ENCODE measurements at regions not wholly inside any gene's neighbourhood (a gene's known extent, or its start where the extent isn't known, plus 50 kb on each side); places are given as distances from the start of the nearest gene placed in this dataset.

DNA sequence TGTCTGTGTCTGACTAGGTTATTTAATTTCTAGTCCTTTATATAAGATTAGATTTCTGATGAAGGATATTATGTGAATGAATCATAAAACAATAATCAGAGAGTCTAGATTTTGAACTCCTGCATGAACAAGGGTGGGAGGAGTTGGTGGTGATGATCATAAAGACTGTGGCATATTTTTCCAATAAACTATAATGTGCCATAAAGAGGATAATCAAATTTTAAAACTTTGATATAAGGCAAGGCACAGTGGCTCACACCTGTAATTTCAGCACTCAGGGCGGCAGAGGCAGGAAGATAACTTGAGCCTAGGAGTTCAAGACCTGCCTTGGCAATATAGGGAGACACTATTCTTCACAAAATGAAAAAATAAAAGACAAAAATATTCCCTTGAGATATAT, 473.3 kb downstream of the GABRG1 start:
- H3K27ac Mint-ChIP-seq (ENCODE audit: unreplicated experiment): no peak overlapping the region
- H3K4me1 Mint-ChIP-seq: no peaks in the 10 kb centered on the region
- no peak for DNase-seq (ENCODE audit: low read depth, low spot score)
- peaks cover 2% of the 10 kb centered on the region for H3K9me3 Mint-ChIP-seq
- H3K27me3 Mint-ChIP-seq (ENCODE audit: low read depth): no peaks in the 10 kb centered on the region
- H3K4me3 Mint-ChIP-seq: no peak overlapping the region
- TF ChIP-seq, protein P1, sequence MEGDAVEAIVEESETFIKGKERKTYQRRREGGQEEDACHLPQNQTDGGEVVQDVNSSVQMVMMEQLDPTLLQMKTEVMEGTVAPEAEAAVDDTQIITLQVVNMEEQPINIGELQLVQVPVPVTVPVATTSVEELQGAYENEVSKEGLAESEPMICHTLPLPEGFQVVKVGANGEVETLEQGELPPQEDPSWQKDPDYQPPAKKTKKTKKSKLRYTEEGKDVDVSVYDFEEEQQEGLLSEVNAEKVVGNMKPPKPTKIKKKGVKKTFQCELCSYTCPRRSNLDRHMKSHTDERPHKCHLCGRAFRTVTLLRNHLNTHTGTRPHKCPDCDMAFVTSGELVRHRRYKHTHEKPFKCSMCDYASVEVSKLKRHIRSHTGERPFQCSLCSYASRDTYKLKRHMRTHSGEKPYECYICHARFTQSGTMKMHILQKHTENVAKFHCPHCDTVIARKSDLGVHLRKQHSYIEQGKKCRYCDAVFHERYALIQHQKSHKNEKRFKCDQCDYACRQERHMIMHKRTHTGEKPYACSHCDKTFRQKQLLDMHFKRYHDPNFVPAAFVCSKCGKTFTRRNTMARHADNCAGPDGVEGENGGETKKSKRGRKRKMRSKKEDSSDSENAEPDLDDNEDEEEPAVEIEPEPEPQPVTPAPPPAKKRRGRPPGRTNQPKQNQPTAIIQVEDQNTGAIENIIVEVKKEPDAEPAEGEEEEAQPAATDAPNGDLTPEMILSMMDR (conservative IDR thresholded peaks at IDR 0.05): no peak
- H3K36me3 Mint-ChIP-seq (ENCODE audit: low read depth): peaks cover 3% of the 10 kb centered on the region

DNA sequence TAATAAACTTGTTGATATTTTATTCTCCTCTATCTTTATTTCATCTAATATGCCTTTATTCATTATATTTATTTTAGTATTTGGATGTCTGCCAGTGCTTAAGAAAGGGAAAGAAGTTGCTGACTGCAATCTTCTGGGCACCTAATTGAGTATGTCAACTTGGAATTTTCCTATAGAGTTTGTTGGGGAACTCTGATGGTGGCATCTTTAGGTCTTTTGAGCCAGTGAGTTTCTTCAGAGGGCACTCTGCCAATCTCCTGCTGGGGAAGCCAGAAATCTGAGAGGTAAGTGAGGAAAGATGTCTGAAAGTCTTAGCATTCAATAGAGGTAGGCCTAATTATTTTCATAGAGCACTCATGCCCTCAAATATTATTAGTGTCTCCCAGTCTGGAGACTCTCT, 475.0 kb downstream of the GABRG1 start:
- TF ChIP-seq, protein P1 (conservative IDR thresholded peaks at IDR 0.05): no peak
- Mint-ChIP-seq H3K27me3 (ENCODE audit: low read depth) (no peaks in the 10 kb centered on the region), H3K27ac (ENCODE audit: unreplicated experiment) (no peak overlapping the region), H3K36me3 (ENCODE audit: low read depth) (no peaks in the 10 kb centered on the region), H3K9me3 (peaks cover 2% of the 10 kb centered on the region), H3K4me1 (no peaks in the 10 kb centered on the region), H3K4me3 (no peak overlapping the region)
- DNase-seq (ENCODE audit: low read depth, low spot score): no peak

DNA sequence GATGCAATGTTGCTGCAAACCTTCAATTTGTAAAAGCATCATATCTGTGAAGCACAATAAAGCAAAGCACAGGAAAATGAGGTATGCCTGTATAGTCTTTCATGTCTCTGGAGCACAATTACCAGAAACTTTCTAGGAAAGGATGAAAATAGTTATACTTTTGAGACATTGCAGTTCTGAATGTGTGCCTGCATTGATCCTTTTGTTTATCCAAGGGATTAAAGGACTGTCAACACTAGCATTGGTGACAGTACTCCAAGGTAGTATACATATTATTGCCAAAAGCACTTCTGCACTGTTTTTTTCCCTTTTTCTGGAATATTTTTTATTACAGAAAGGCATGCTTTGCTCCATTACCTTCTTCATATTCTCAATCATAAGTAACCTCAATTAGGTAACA, 476.0 kb downstream of the GABRG1 start:
- no peak for DNase-seq (ENCODE audit: low read depth, low spot score)
- Mint-ChIP-seq H3K27ac (ENCODE audit: unreplicated experiment) (no peak overlapping the region), H3K4me3 (no peak overlapping the region), H3K9me3 (peaks cover 2% of the 10 kb centered on the region), H3K27me3 (ENCODE audit: low read depth) (no peaks in the 10 kb centered on the region), H3K36me3 (ENCODE audit: low read depth) (no peaks in the 10 kb centered on the region), H3K4me1 (no peaks in the 10 kb centered on the region)
- TF ChIP-seq, protein P1 (conservative IDR thresholded peaks at IDR 0.05): no peak

DNA sequence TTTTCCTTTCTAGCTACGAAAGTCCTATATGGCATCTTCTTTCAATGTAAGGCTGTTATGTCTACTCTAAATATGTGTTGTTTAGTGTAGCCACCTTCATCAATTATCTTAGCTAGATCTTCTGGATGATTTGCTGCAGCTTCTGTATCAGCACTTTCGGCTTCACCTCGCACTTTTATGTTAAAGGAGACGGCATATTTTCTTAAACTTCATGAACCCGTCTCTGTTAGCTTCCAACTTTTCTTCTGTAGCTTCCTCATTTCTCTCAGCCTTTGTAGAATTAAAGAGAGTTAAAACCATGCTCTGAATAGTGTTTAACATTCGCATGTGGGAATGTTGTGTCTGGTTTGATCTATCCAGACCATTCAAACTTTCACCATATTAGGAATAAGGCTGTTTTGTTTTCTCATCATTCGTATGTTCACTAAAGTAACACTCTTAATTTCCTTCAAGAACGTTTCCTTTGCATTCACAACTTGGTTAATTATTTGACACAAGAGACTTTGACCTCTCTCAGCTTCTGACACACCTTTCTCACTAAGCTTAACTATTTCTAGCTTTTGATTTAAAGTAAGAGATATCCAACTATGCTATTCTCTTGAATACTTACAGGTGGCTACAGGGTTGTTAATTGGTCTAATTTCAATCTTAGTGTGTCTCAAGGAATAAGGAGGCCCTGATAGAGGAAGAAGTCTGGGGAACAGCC, 476.8 kb downstream of the GABRG1 start:
- TF ChIP-seq, protein P1 (conservative IDR thresholded peaks at IDR 0.05): no peak
- Mint-ChIP-seq H3K36me3 (ENCODE audit: low read depth) (no peaks in the 10 kb centered on the region), H3K27ac (ENCODE audit: unreplicated experiment) (no peak overlapping the region), H3K4me1 (no peaks in the 10 kb centered on the region), H3K9me3 (no peaks in the 10 kb centered on the region), H3K27me3 (ENCODE audit: low read depth) (no peaks in the 10 kb centered on the region), H3K4me3 (no peak overlapping the region)
- no peak for DNase-seq (ENCODE audit: low read depth, low spot score)

DNA sequence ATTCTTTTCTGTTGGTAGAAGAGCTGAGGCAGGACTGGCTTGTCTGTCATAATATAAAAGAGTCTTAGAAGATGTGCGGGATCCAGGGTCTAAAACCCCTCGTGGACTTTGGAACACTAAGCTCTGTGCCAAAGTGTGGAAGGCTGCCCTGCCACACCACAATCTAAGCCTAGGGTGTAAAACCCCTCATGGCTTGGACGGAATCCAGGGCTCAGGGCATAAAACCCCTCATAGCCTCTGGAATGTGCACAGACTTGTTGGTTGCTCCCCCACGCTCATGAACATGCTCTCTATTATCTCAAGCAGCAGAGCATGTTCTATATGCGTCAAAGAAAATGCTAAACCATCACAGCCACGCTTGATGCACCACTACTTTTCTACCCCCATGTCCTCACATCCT, 483.6 kb downstream of the GABRG1 start:
- H3K4me3 Mint-ChIP-seq: no peak overlapping the region
- no peaks in the 10 kb centered on the region for H3K36me3 Mint-ChIP-seq (ENCODE audit: low read depth)
- H3K9me3 Mint-ChIP-seq: no peaks in the 10 kb centered on the region
- no peak for DNase-seq (ENCODE audit: low read depth, low spot score)
- TF ChIP-seq, protein P1 (conservative IDR thresholded peaks at IDR 0.05): no peak
- no peak overlapping the region for H3K27ac Mint-ChIP-seq (ENCODE audit: unreplicated experiment)
- no peaks in the 10 kb centered on the region for H3K27me3 Mint-ChIP-seq (ENCODE audit: low read depth)
- no peaks in the 10 kb centered on the region for H3K4me1 Mint-ChIP-seq
